OCI-LY3 (cell line): ENCODE measurements at regions not wholly inside any gene's neighbourhood (a gene's known extent, or its start where the extent isn't known, plus 50 kb on each side); places are given as distances from the start of the nearest gene placed in this dataset.
"Not testable (repeated sequence)": the region's sequence is repeated elsewhere in the genome, so short reads cannot be mapped to it uniquely, and the experiment has no call there.

Source experiments
- CTCF ChIP-seq: fragments of 200-600, 300-600 bp; sonication (generic); IDR thresholded peaks from 2 replicates; pipeline ENCODE4 v1.5.1; 2014; ENCODE audit warnings: antibody characterized with exemption, low read length, low read depth
- EZH2phosphoT487 ChIP-seq: fragments of 200-600 bp; shearing (Covaris generic); IDR thresholded peaks from 2 replicates; pipeline ENCODE4 v1.6.1; 2018; ENCODE audit warnings: antibody characterized with exemption, mixed run types, low read depth

- TF ChIP-seq CTCF, EZH2phosphoT487: not testable (repeated sequence)
Measured at GRCh38 chr16:29274055-29275035, 132.2 kb downstream of the NPIPB11 start.
